H1 (cell line): ENCODE measurements at regions not wholly inside any gene's neighbourhood (a gene's known extent, or its start where the extent isn't known, plus 50 kb on each side); places are given as distances from the start of the nearest gene placed in this dataset.

ENCODE experiments used
- CTCF ChIA-PET: fragments of 300-600 bp; sonication (Branson Sonifier 250); formaldehyde crosslinking; loops from one replicate; lab custom pipeline; 2021; ENCODE audit not compliant: partially characterized antibody; lab: Charles Lee
- POLR2A ChIA-PET: fragments of 300-600 bp; sonication (Branson Sonifier 250); formaldehyde crosslinking; loops from one replicate; lab custom pipeline; 2021; ENCODE audit warnings: inconsistent platforms; ENCODE audit not compliant: partially characterized antibody; lab: Charles Lee
- DNase-seq, 2 experiments: peaks; one replicate each; pipeline versions ENCODE4 v3.0.0 to v3.0.0-alpha.2; 2010 to 2022; ENCODE audit warnings: low spot score in 2 of 2, low read depth in 1 of 2, mixed read lengths in 1 of 2
- FAIRE-seq: peaks from 2 replicates; lab custom pipeline; 2011; peaks lifted over from hg19 to GRCh38; lab: Jason Lieb, UNC
- H2AFZ ChIP-seq: 2 replicates; pipeline ENCODE4 v1.8.1; 2012; ENCODE audit warnings: low read length, inconsistent platforms
- H2AK5ac ChIP-seq: 2 replicates; pipeline ENCODE4 v1.6.1; 2013; ENCODE audit warnings: low read depth, low read length
- H2BK120ac ChIP-seq: replicated peaks from 2 replicates; pipeline ENCODE3; 2013; ENCODE audit warnings: low read depth, low read length, inconsistent platforms
- H2BK12ac ChIP-seq: 2 replicates; pipeline ENCODE4 v1.6.1; 2013; ENCODE audit warnings: low read depth, low read length
- H2BK15ac ChIP-seq: 2 replicates; pipeline ENCODE4 v1.6.1; 2013; ENCODE audit warnings: low read length
- H2BK20ac ChIP-seq: 2 replicates; pipeline ENCODE4 v1.6.1; 2013; ENCODE audit warnings: low read length
- H2BK5ac ChIP-seq: 2 replicates; pipeline ENCODE4 v1.6.1; 2013; ENCODE audit warnings: low read depth, low read length
- H3K14ac ChIP-seq: 2 replicates; pipeline ENCODE4 v1.6.1; 2013; ENCODE audit warnings: inconsistent platforms; ENCODE audit not compliant: insufficient read length
- H3K18ac ChIP-seq: 2 replicates; pipeline ENCODE4 v1.6.1; 2013; ENCODE audit warnings: low read length; ENCODE audit errors: extremely low read depth
- H3K23ac ChIP-seq: 2 replicates; pipeline ENCODE4 v1.6.1; 2013; ENCODE audit warnings: inconsistent platforms; ENCODE audit not compliant: insufficient read length
- H3K23me2 ChIP-seq: 2 replicates; pipeline ENCODE4 v1.6.1; 2013; ENCODE audit warnings: low read depth, low read length
- H3K27ac ChIP-seq: 2 replicates; pipeline ENCODE4 v1.6.1; 2011; ENCODE audit warnings: low read depth, low read length, inconsistent platforms
- H3K27me3 ChIP-seq, 4 experiments: replicated peaks in 1 of 4; 1 replicate in 1 of 4; 2 replicates in 3 of 4; pipeline versions ENCODE4 v1.6.1 to v1.8.1; 2011 to 2013; ENCODE audit warnings: low read length in 3 of 4, mild to moderate bottlenecking in 3 of 4, inconsistent platforms in 2 of 4, mixed read lengths in 2 of 4, moderate library complexity in 1 of 4; ENCODE audit not compliant: control insufficient read depth in 3 of 4, insufficient read depth in 3 of 4; ENCODE audit errors: extremely low read depth in 1 of 4
- H3K36me3 ChIP-seq, 4 experiments: 2 replicates each; pipeline versions ENCODE4 v1.6.1 to v1.8.1; 2011 to 2013; ENCODE audit warnings: mild to moderate bottlenecking in 4 of 4, low read length in 3 of 4, moderate library complexity in 2 of 4, control low read depth in 1 of 4, inconsistent platforms in 1 of 4; ENCODE audit not compliant: insufficient read depth in 4 of 4, control insufficient read depth in 2 of 4
- H3K4ac ChIP-seq: replicated peaks from 2 replicates; pipeline ENCODE3; 2013; ENCODE audit warnings: low read length, low read depth, mixed read lengths, inconsistent platforms; ENCODE audit not compliant: insufficient read length
- H3K4me1 ChIP-seq, 4 experiments: replicated peaks in 1 of 4; 1 replicate in 1 of 4; 2 replicates in 3 of 4; pipeline versions ENCODE4 v1.6.1 to v1.8.1; 2011 to 2013; ENCODE audit warnings: low read length in 3 of 4, inconsistent platforms in 2 of 4, mixed read lengths in 1 of 4; ENCODE audit not compliant: insufficient read depth in 4 of 4, control insufficient read depth in 3 of 4
- H3K4me2 ChIP-seq, 2 experiments: 2 replicates each; pipeline versions ENCODE4 v1.6.1 to v1.8.1; 2011 to 2013; ENCODE audit warnings: low read depth in 2 of 2, low read length in 2 of 2, control low read depth in 1 of 2, inconsistent platforms in 1 of 2, mild to moderate bottlenecking in 1 of 2; ENCODE audit not compliant: insufficient read depth in 1 of 2
- H3K4me3 ChIP-seq, 4 experiments: fragments of 200-600, 300-600 bp in 1 of 4; sonication (generic), shearing (Covaris generic), sonication (Bioruptor Twin) in 1 of 4; 2 replicates each; pipeline versions ENCODE4 v1.5.1 to v1.8.1; 2011 to 2016; ENCODE audit warnings: low read length in 4 of 4, low read depth in 3 of 4, control low read depth in 2 of 4, inconsistent platforms in 2 of 4, mild to moderate bottlenecking in 2 of 4, mixed read lengths in 1 of 4, moderate library complexity in 1 of 4; ENCODE audit not compliant: insufficient read depth in 2 of 4; ENCODE audit errors: extremely low read depth in 1 of 4
- H3K56ac ChIP-seq: replicated peaks from 2 replicates; pipeline ENCODE3; 2013; ENCODE audit warnings: low read depth, mild to moderate bottlenecking, mixed read lengths, low read length, inconsistent platforms; ENCODE audit not compliant: insufficient read length
- H3K79me1 ChIP-seq: 2 replicates; pipeline ENCODE4 v1.6.1; 2013; ENCODE audit warnings: low read depth, low read length, control low read depth
- H3K79me2 ChIP-seq, 2 experiments: 2 replicates each; pipeline versions ENCODE4 v1.6.1 to v1.8.1; 2012 to 2013; ENCODE audit warnings: low read length in 2 of 2, mild to moderate bottlenecking in 2 of 2, inconsistent platforms in 1 of 2; ENCODE audit not compliant: insufficient read depth in 2 of 2, control insufficient read depth in 1 of 2
- H3K9ac ChIP-seq, 4 experiments: replicated peaks in 1 of 4; 1 replicate in 1 of 4; 2 replicates in 3 of 4; pipeline versions ENCODE4 v1.6.1 to v1.8.1; 2011 to 2013; ENCODE audit warnings: low read depth in 3 of 4, low read length in 3 of 4, control low read depth in 2 of 4, mild to moderate bottlenecking in 2 of 4, moderate library complexity in 2 of 4, inconsistent platforms in 1 of 4; ENCODE audit errors: extremely low read depth in 1 of 4
- H3K9me3 ChIP-seq, 2 experiments: 2 replicates each; pipeline versions ENCODE4 v1.6.1 to v1.8.1; 2012 to 2013; ENCODE audit warnings: mild to moderate bottlenecking in 2 of 2, moderate library complexity in 2 of 2, control low read depth in 1 of 2, inconsistent platforms in 1 of 2, low read depth in 1 of 2, low read length in 1 of 2, mixed read lengths in 1 of 2; ENCODE audit not compliant: insufficient read depth in 2 of 2
- H4K20me1 ChIP-seq, 2 experiments: replicated peaks in 1 of 2; 2 replicates each; pipeline versions ENCODE3 to v1.8.1; 2011 to 2013; ENCODE audit warnings: inconsistent platforms in 2 of 2, low read length in 2 of 2, mild to moderate bottlenecking in 1 of 2; ENCODE audit not compliant: insufficient read depth in 2 of 2, control insufficient read depth in 1 of 2
- H4K5ac ChIP-seq: 2 replicates; pipeline ENCODE4 v1.6.1; 2013; ENCODE audit warnings: low read length, low read depth, mixed read lengths, inconsistent platforms; ENCODE audit not compliant: insufficient read length
- H4K8ac ChIP-seq: 2 replicates; pipeline ENCODE4 v1.8.0; 2013; ENCODE audit warnings: mild to moderate bottlenecking, moderate library complexity, low read length, inconsistent platforms; ENCODE audit not compliant: insufficient read depth; ENCODE audit errors: extremely low read depth
- H4K91ac ChIP-seq: replicated peaks from 2 replicates; pipeline ENCODE3; 2013; ENCODE audit warnings: low read length, mixed read lengths, inconsistent platforms; ENCODE audit not compliant: insufficient read length
- ATF3 ChIP-seq: IDR thresholded peaks from 2 replicates; pipeline ENCODE4 v1.6.1; 2011; ENCODE audit warnings: low read depth, mild to moderate bottlenecking, low read length; ENCODE audit not compliant: insufficient read depth
- CBX8 ChIP-seq: fragments of 300-800, 300-1000 bp; sonication (generic); IDR thresholded peaks from 2 replicates; pipeline ENCODE4 v1.7.1; 2016; ENCODE audit warnings: low read depth, low read length, borderline replicate concordance
- EGR1 ChIP-seq: IDR thresholded peaks from 2 replicates; pipeline ENCODE4 v1.6.1; 2011; ENCODE audit warnings: low read depth, low read length, borderline replicate concordance
- GABPA ChIP-seq: IDR thresholded peaks from 2 replicates; pipeline ENCODE4 v1.6.1; 2011; ENCODE audit warnings: mild to moderate bottlenecking, low read length, moderate library complexity, borderline replicate concordance; ENCODE audit not compliant: insufficient read depth
- JUND ChIP-seq: IDR thresholded peaks from 2 replicates; pipeline ENCODE4 v1.6.1; 2011; ENCODE audit warnings: mild to moderate bottlenecking, improper control_type of control experiment, low read length
- KDM1A ChIP-seq: fragments of 200-600, 300-600 bp; sonication (generic); IDR thresholded peaks from 2 replicates; pipeline ENCODE4 v1.7.1; 2016; ENCODE audit warnings: mild to moderate bottlenecking, low read length, borderline replicate concordance
- NANOG ChIP-seq: IDR thresholded peaks from 2 replicates; pipeline ENCODE4 v1.6.1; 2011; ENCODE audit warnings: low read length, low read depth, mild to moderate bottlenecking, inconsistent platforms; ENCODE audit not compliant: insufficient read depth, poor library complexity, severe bottlenecking
- POLR2AphosphoS5 ChIP-seq: IDR thresholded peaks from 2 replicates; pipeline ENCODE4 v1.6.1; 2011; ENCODE audit warnings: low read depth, low read length
- RXRA ChIP-seq: IDR thresholded peaks from 2 replicates; pipeline ENCODE4 v1.6.1; 2011; ENCODE audit warnings: low read depth, mild to moderate bottlenecking, low read length, moderate library complexity; ENCODE audit not compliant: insufficient read depth
- SIX5 ChIP-seq: IDR thresholded peaks from 2 replicates; pipeline ENCODE4 v1.6.1; 2011; ENCODE audit warnings: mild to moderate bottlenecking, low read depth, low read length
- SP4 ChIP-seq: IDR thresholded peaks from 2 replicates; pipeline ENCODE4 v1.6.1; 2012; ENCODE audit warnings: low read length, inconsistent platforms
- USF2 ChIP-seq: IDR thresholded peaks from 2 replicates; pipeline ENCODE4 v1.6.1; 2011; ENCODE audit warnings: low read length, improper control_type of control experiment
- WGBS, 2 experiments: shearing (Covaris generic) in 1 of 2; methylation state at CpG; one replicate each; pipeline versions ENCODE4 v1.1.6 to v1.1.7; 2013 to 2015; ENCODE audit warnings: low lambda C conversion rate in 2 of 2, mixed read lengths in 2 of 2, inconsistent platforms in 1 of 2, low coverage in 1 of 2, missing lambda C conversion rate in 1 of 2; ENCODE audit not compliant: insufficient replicate concordance in 2 of 2, insufficient coverage in 1 of 2, insufficient read length in 1 of 2; ENCODE audit errors: extremely low coverage in 1 of 2, missing lambda C conversion rate in 1 of 2; 5-methylcytosine and 5-hydroxymethylcytosine counted together

- Histone ChIP-seq H3K79me2 (no peaks in the 10 kb centered on the region), H3K23me2 (no peaks in the 10 kb centered on the region), H2BK120ac (no peak overlapping the region), H4K20me1 (no peaks in the 10 kb centered on the region), H4K5ac (no peak overlapping the region), H4K8ac (no peak overlapping the region), H3K27ac (no peak overlapping the region), H3K4ac (no peak overlapping the region), H3K4me2 (no peak overlapping the region), H3K36me3 (no peaks in the 10 kb centered on the region), H2BK15ac (no peak overlapping the region), H4K91ac (no peak overlapping the region), H3K79me1 (no peaks in the 10 kb centered on the region), H3K56ac (no peak overlapping the region), H2AK5ac (no peak overlapping the region), H3K18ac (no peak overlapping the region), H3K9ac (no peak overlapping the region), H2AFZ (no peak overlapping the region), H3K9me3 (no peaks in the 10 kb centered on the region), H2BK12ac (no peak overlapping the region), H3K4me3 (no peak overlapping the region), H3K23ac (no peak overlapping the region), H3K27me3 (no peaks in the 10 kb centered on the region), H2BK5ac (no peak overlapping the region), H3K4me1 (peaks cover 0 to 4% (median 1%) of the 10 kb centered on the region in 4 experiments; a peak in 2 of 7 replicates), H2BK20ac (no peak overlapping the region), H3K14ac (no peak overlapping the region)
- POLR2A ChIA-PET: interaction anchor here (0.6 kb wide), 1 partner anchor 17 kb away, joined by 3 read pairs; no protein-coding TSS in a partner anchor
- CTCF ChIA-PET: no interaction called here
- FAIRE-seq (no peak), DNase-seq (no peak)
- 87% methylated on average over 11 of the region's 11 CpGs; no CpG with 5 or more reads in 1 of the 2 experiments for WGBS, 2 experiments
- TF ChIP-seq KDM1A (no peak), ATF3 (no peak), JUND (no peak), NANOG (no peak), GABPA (no peak), CBX8 (no peak), EGR1 (no peak), SP4 (no peak), POLR2AphosphoS5 (no peak), RXRA (no peak), SIX5 (no peak), USF2 (no peak)
Observed at GRCh38 chr18:10400534-10401307, 53.7 kb upstream of the APCDD1 start.
